Loucy (cell line): ENCODE measurements at regions not wholly inside any gene's neighbourhood (a gene's known extent, or its start where the extent isn't known, plus 50 kb on each side); places are given as distances from the start of the nearest gene placed in this dataset.

Experiments used
- H2AFZ ChIP-seq: fragments of 200-600 bp; sonication (generic); 2 replicates; pipeline ENCODE4 v1.6.0; 2016; ENCODE audit warnings: antibody characterized with exemption, mild to moderate bottlenecking, low read length, moderate library complexity
- H3F3A ChIP-seq: fragments of 200-600 bp; 2 replicates; pipeline ENCODE4 v1.6.0; 2016; ENCODE audit warnings: antibody characterized with exemption, low read depth, mild to moderate bottlenecking
- H3K27me3 ChIP-seq: fragments of 200-600 bp; sonication (generic); 2 replicates; pipeline ENCODE4 v1.6.1; 2014; ENCODE audit warnings: low read length, mild to moderate bottlenecking; ENCODE audit not compliant: insufficient read depth, poor library complexity, severe bottlenecking
- H3K36me3 ChIP-seq: fragments of 200-600 bp; sonication (generic); 2 replicates; pipeline ENCODE4 v1.6.1; 2016; ENCODE audit warnings: low read length; ENCODE audit not compliant: insufficient read depth
- H3K4me1 ChIP-seq: fragments of 200-600 bp; sonication (generic); 2 replicates; pipeline ENCODE4 v1.5.1; 2014; ENCODE audit warnings: low read length, mild to moderate bottlenecking; ENCODE audit not compliant: insufficient read depth, poor library complexity, severe bottlenecking
- H3K4me2 ChIP-seq: fragments of 200-600 bp; sonication (generic); 2 replicates; pipeline ENCODE4 v1.6.0; 2014; ENCODE audit warnings: antibody characterized with exemption, low read length, low read depth, mild to moderate bottlenecking; ENCODE audit not compliant: poor library complexity, severe bottlenecking
- H3K4me3 ChIP-seq: fragments of 200-600 bp; sonication (generic); 2 replicates; pipeline ENCODE4 v1.5.1; 2014; ENCODE audit warnings: low read length, mild to moderate bottlenecking, mixed read lengths; ENCODE audit not compliant: poor library complexity, severe bottlenecking
- H3K79me2 ChIP-seq: fragments of 200-600 bp; sonication (generic); 2 replicates; pipeline ENCODE4 v1.6.1; 2014; ENCODE audit warnings: low read length; ENCODE audit not compliant: insufficient read depth
- H3K9ac ChIP-seq: fragments of 200-600 bp; sonication (generic); 2 replicates; pipeline ENCODE4 v1.6.0; 2014; ENCODE audit warnings: mild to moderate bottlenecking, low read depth, low read length, moderate library complexity; ENCODE audit not compliant: poor library complexity, severe bottlenecking
- H3K9me2 ChIP-seq: fragments of 200-600 bp; sonication (generic); replicated peaks from 2 replicates; pipeline ENCODE4 v1.6.1; 2016; ENCODE audit warnings: low read depth, low read length, mixed read lengths
- H3K9me3 ChIP-seq: fragments of 200-600 bp; sonication (generic); 2 replicates; pipeline ENCODE4 v1.6.1; 2014; ENCODE audit warnings: mild to moderate bottlenecking, antibody characterized with exemption, low read length, low read depth; ENCODE audit not compliant: insufficient read depth
- H4K20me1 ChIP-seq: fragments of 200-600 bp; sonication (generic); 2 replicates; pipeline ENCODE4 v1.6.0; 2014; ENCODE audit warnings: antibody characterized with exemption, low read length, mild to moderate bottlenecking; ENCODE audit not compliant: insufficient read depth, poor library complexity, severe bottlenecking
- EZH2phosphoT487 ChIP-seq: fragments of 200-600 bp; IDR thresholded peaks from 2 replicates; pipeline ENCODE4 v1.6.1; 2018; ENCODE audit warnings: antibody characterized with exemption, mild to moderate bottlenecking, moderate library complexity, borderline replicate concordance
- TF ChIP-seq, protein P1 (sequence below): fragments of 200-600 bp; sonication (generic); conservative IDR thresholded peaks from 2 replicates; pipeline ENCODE4 v1.5.1; 2014; ENCODE audit warnings: mild to moderate bottlenecking, antibody characterized with exemption, low read length

DNA sequence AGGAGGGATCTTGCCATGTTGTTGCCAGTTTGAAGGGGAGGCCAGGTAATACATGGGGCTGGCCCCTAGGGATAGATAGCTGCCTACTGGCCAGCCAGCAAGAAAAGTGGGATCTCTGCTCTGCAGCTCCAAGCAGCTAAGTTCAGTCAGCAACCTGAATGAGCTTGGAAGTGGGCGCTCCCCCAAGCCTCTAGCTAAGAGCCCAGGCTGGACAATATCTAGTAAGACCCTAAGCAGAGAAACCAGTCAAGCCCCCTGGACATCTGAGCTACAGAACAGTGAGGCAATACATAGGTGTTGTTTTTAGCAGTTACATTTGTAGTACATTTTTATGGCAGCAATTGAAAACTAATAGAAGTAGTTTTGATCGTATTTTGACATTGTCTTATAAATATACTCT lies 409.8 kb upstream of the SMIM21 start:
- Histone ChIP-seq H3K4me2 (no peak overlapping the region), H2AFZ (no peak overlapping the region), H3K4me1 (no peaks in the 10 kb centered on the region), H3K9ac (no peak overlapping the region), H3K9me3 (peaks cover 2% of the 10 kb centered on the region; the same call in 1 of the 2 replicates), H3K4me3 (no peak overlapping the region), H4K20me1 (no peaks in the 10 kb centered on the region), H3K36me3 (no peaks in the 10 kb centered on the region), H3K9me2 (no peaks in the 10 kb centered on the region), H3K27me3 (no peaks in the 10 kb centered on the region), H3F3A (no peaks in the 10 kb centered on the region), H3K79me2 (no peaks in the 10 kb centered on the region)
- TF ChIP-seq, protein P1, sequence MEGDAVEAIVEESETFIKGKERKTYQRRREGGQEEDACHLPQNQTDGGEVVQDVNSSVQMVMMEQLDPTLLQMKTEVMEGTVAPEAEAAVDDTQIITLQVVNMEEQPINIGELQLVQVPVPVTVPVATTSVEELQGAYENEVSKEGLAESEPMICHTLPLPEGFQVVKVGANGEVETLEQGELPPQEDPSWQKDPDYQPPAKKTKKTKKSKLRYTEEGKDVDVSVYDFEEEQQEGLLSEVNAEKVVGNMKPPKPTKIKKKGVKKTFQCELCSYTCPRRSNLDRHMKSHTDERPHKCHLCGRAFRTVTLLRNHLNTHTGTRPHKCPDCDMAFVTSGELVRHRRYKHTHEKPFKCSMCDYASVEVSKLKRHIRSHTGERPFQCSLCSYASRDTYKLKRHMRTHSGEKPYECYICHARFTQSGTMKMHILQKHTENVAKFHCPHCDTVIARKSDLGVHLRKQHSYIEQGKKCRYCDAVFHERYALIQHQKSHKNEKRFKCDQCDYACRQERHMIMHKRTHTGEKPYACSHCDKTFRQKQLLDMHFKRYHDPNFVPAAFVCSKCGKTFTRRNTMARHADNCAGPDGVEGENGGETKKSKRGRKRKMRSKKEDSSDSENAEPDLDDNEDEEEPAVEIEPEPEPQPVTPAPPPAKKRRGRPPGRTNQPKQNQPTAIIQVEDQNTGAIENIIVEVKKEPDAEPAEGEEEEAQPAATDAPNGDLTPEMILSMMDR, result no peak
- TF ChIP-seq EZH2phosphoT487, result no peak

- Histone ChIP-seq H4K20me1 (no peaks in the 10 kb centered on the region), H3K9me2 (no peaks in the 10 kb centered on the region), H3K9me3 (peaks cover 2% of the 10 kb centered on the region; the same call in 1 of the 2 replicates), H3K36me3 (no peaks in the 10 kb centered on the region), H3K79me2 (no peaks in the 10 kb centered on the region), H3K27me3 (no peaks in the 10 kb centered on the region), H3K4me2 (no peak overlapping the region), H3K4me1 (no peaks in the 10 kb centered on the region), H3F3A (no peaks in the 10 kb centered on the region), H3K4me3 (no peak overlapping the region), H3K9ac (no peak overlapping the region), H2AFZ (no peak overlapping the region)
- no peak for TF ChIP-seq EZH2phosphoT487
- TF ChIP-seq, protein P1, result no peak
These were observed 409.0 kb upstream of the SMIM21 start for GRCh38 chr18:75836516-75836915.

- no peaks in the 10 kb centered on the region for H3K9me2 ChIP-seq
- TF ChIP-seq EZH2phosphoT487, result no peak
- TF ChIP-seq, protein P1, result no peak
These were observed 404.5 kb upstream of the SMIM21 start for GRCh38 chr18:75831960-75832359.

More at GRCh38 chr18:75831960-75832359, 404.5 kb upstream of the SMIM21 start:
- Histone ChIP-seq H4K20me1 (no peaks in the 10 kb centered on the region), H2AFZ (no peak overlapping the region), H3K4me2 (no peak overlapping the region), H3K79me2 (no peaks in the 10 kb centered on the region), H3K9me3 (no peaks in the 10 kb centered on the region), H3K4me3 (no peak overlapping the region), H3K36me3 (no peaks in the 10 kb centered on the region), H3K27me3 (no peaks in the 10 kb centered on the region), H3K9ac (no peak overlapping the region), H3K4me1 (no peaks in the 10 kb centered on the region), H3F3A (no peaks in the 10 kb centered on the region)
